Panc1 (cell line): ENCODE measurements at regions not wholly inside any gene's neighbourhood (a gene's known extent, or its start where the extent isn't known, plus 50 kb on each side); places are given as distances from the start of the nearest gene placed in this dataset.

Experiments used
- ATAC-seq: fragments of 200-7000 bp; cut with Tn5 transposase; 2 replicates; pipeline ENCODE4 v1.9.1; 2020; ENCODE audit warnings: mild to moderate bottlenecking, moderate library complexity
- BruUV-seq: library from RNA; stranded (reverse); fragments of 400-500 nt; replicated peaks from 2 replicates; lab custom pipeline; 2021; lab: Mats Ljungman, UMichigan
- CTCF ChIA-PET: fragments of 300-600 bp; sonication (Branson Sonifier 250); formaldehyde crosslinking; loops from one replicate; lab custom pipeline; 2022; ENCODE audit warnings: antibody characterized with exemption; lab: Charles Lee
- POLR2A ChIA-PET: fragments of 300-600 bp; sonication (Branson Sonifier 250); formaldehyde crosslinking; loops from one replicate; lab custom pipeline; 2022; ENCODE audit warnings: antibody characterized with exemption; lab: Charles Lee
- DNase-seq: peaks from one replicate; pipeline ENCODE4 v3.0.0-alpha.2; 2010; ENCODE audit warnings: low read depth, low spot score
- H3K27ac ChIP-seq: 2 replicates; pipeline ENCODE4 v1.5.1; 2011; ENCODE audit warnings: mild to moderate bottlenecking, low read length, inconsistent platforms
- H3K27me3 ChIP-seq: fragments of 200-500 bp; sonication (Bioruptor generic); 2 replicates; pipeline ENCODE4 v1.6.0; 2014; ENCODE audit warnings: low read length, inconsistent platforms; ENCODE audit not compliant: control insufficient read depth, insufficient read depth
- H3K36me3 ChIP-seq: fragments of 200-500 bp; sonication (Bioruptor generic); 2 replicates; pipeline ENCODE4 v1.5.1; 2014; ENCODE audit warnings: inconsistent platforms, mild to moderate bottlenecking, low read length, moderate library complexity; ENCODE audit not compliant: control insufficient read depth, insufficient read depth
- H3K4me1 ChIP-seq: 2 replicates; pipeline ENCODE4 v1.5.1; 2011; ENCODE audit warnings: inconsistent platforms, mild to moderate bottlenecking, low read length, moderate library complexity; ENCODE audit not compliant: control insufficient read depth, insufficient read depth
- H3K4me3 ChIP-seq, 2 experiments: 2 replicates each; pipeline ENCODE4 v1.5.1; 2011 to 2012; ENCODE audit warnings: low read depth in 2 of 2, low read length in 2 of 2, mild to moderate bottlenecking in 2 of 2, inconsistent platforms in 1 of 2, moderate library complexity in 1 of 2
- H3K9me3 ChIP-seq: fragments of 200-500 bp; sonication (Bioruptor generic); 2 replicates; pipeline ENCODE4 v1.5.1; 2014; ENCODE audit warnings: low read depth, mild to moderate bottlenecking, inconsistent platforms, low read length, moderate library complexity; ENCODE audit not compliant: control insufficient read depth, insufficient read depth
- CTCF ChIP-seq: fragments of 450-650 bp; IDR thresholded peaks from 2 replicates; pipeline ENCODE4 v1.5.1; 2017; ENCODE audit warnings: mild to moderate bottlenecking
- POLR2AphosphoS5 ChIP-seq: IDR thresholded peaks from 2 replicates; pipeline ENCODE4 v1.6.1; 2012; ENCODE audit warnings: mild to moderate bottlenecking, low read depth, low read length, moderate library complexity
- REST ChIP-seq, 2 experiments: IDR thresholded peaks; 2 replicates each; pipeline ENCODE4 v1.6.1; 2011 to 2012; ENCODE audit warnings: low read depth in 2 of 2, control low read depth in 1 of 2, low read length in 1 of 2, mild to moderate bottlenecking in 1 of 2, moderate library complexity in 1 of 2; ENCODE audit not compliant: insufficient read depth in 1 of 2
- SIN3A ChIP-seq: IDR thresholded peaks from 2 replicates; pipeline ENCODE4 v1.6.1; 2012; ENCODE audit warnings: low read depth, mild to moderate bottlenecking, low read length, moderate library complexity, borderline replicate concordance; ENCODE audit not compliant: insufficient read depth
- TCF7L2 ChIP-seq: IDR thresholded peaks from 2 replicates; pipeline ENCODE4 v1.6.1; 2011; ENCODE audit warnings: mild to moderate bottlenecking, low read depth, low read length, inconsistent platforms
- in situ Hi-C: cut with HindIII; loops from 2 replicates; pipeline ENCODE4 v1.10.0; 2016; ENCODE audit warnings: low sequenced_read_pairs, low pct_unique_long_range_greater_than_20kb
- intact Hi-C: fragments of 100-400 bp; cut with micrococcal nuclease; formaldehyde crosslinking; loops from one replicate; pipeline ENCODE4 v1.10.0; 2022; ENCODE audit not compliant: unreplicated experiment

GRCh38 chr14:48035836-48036235, 360.4 kb upstream of the MDGA2 start:
- H3K27me3 ChIP-seq: no peaks in the 10 kb centered on the region
- POLR2A ChIA-PET: no interaction called here
- no peaks in the 10 kb centered on the region for H3K9me3 ChIP-seq
- TF ChIP-seq POLR2AphosphoS5 (no peak), SIN3A (no peak), CTCF (no peak), REST (IDR thresholded peaks at IDR 0.05; ENCODE audit: insufficient read depth in 1 of 2, low read depth in 2 of 2, low read length in 1 of 2) (no peak), TCF7L2 (no peak)
- H3K4me1 ChIP-seq: no peaks in the 10 kb centered on the region
- BruUV-seq: no TSS peak
- no peak overlapping the region for H3K4me3 ChIP-seq
- no peak for ATAC-seq
- no peak for DNase-seq
- H3K27ac ChIP-seq: no peak overlapping the region
- in situ Hi-C loops (no loop called here), intact Hi-C loops (no loop called here)
- H3K36me3 ChIP-seq: no peaks in the 10 kb centered on the region
- CTCF ChIA-PET: no interaction called here

GRCh38 chr14:48027115-48027514, 351.7 kb upstream of the MDGA2 start:
- DNase-seq (no peak), ATAC-seq (no peak)
- intact Hi-C loops (no loop called here), in situ Hi-C loops (no loop called here)
- Histone ChIP-seq H3K9me3 (no peaks in the 10 kb centered on the region), H3K36me3 (no peaks in the 10 kb centered on the region), H3K27me3 (no peaks in the 10 kb centered on the region), H3K27ac (no peak overlapping the region), H3K4me1 (no peaks in the 10 kb centered on the region), H3K4me3 (no peak overlapping the region)
- no peak for TF ChIP-seq TCF7L2
- no peak for TF ChIP-seq CTCF
- no peak for TF ChIP-seq POLR2AphosphoS5
- TF ChIP-seq SIN3A: no peak
- no peak for TF ChIP-seq REST (IDR thresholded peaks at IDR 0.05; ENCODE audit: insufficient read depth in 1 of 2, low read depth in 2 of 2, low read length in 1 of 2)
- ChIA-PET POLR2A (no interaction called here), CTCF (no interaction called here)
- no TSS peak for BruUV-seq
